GM21447 (cell line): ENCODE measurements at regions not wholly inside any gene's neighbourhood (a gene's known extent, or its start where the extent isn't known, plus 50 kb on each side); places are given as distances from the start of the nearest gene placed in this dataset.
"Not testable (repeated sequence)": the region's sequence is repeated elsewhere in the genome, so short reads cannot be mapped to it uniquely, and the experiment has no call there.

Experiments used
- ATAC-seq: cut with Tn5 transposase; IDR thresholded peaks from one replicate; pipeline ENCODE4 v1.9.1; 2021; ENCODE audit not compliant: unreplicated experiment

DNA sequence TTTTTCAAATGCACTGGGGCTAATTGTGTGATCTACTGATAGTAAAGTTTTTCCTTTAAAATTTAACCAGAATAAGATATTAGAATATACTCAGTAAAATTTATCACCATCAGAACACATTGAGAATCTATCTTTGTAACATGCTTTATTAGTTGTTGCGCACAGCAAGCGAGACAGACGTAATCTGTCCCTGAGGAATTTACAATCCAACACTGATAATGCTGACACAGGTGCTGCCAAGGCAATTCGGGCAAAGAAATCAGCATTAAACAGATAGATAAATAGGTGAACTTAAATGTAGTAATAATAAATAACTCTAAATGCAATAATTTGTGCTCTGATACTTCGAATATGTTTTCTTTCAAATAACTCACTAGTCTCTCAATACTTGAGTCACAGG, 607.2 kb downstream of the HTR1B start:
- ATAC-seq = no peak

DNA sequence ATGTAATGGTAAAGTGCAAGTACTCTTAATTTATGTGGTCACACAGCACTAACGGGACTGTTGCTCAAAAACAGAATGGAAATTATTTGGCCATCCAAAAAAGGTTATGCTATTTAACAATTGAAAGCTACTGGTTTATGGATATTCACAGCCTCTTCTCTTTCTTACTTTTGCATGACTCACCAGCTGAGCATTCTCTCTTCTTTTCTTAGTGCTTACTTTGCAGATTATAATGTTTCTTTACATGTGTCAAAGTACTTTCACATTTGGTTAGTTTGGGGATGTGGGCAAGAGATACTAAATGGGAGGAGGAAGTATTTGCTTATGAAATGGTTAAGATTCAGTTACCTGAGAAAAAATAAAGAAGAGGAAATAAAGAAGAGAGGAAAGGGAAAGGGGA, 610.5 kb downstream of the HTR1B start:
- ATAC-seq = no peak

DNA sequence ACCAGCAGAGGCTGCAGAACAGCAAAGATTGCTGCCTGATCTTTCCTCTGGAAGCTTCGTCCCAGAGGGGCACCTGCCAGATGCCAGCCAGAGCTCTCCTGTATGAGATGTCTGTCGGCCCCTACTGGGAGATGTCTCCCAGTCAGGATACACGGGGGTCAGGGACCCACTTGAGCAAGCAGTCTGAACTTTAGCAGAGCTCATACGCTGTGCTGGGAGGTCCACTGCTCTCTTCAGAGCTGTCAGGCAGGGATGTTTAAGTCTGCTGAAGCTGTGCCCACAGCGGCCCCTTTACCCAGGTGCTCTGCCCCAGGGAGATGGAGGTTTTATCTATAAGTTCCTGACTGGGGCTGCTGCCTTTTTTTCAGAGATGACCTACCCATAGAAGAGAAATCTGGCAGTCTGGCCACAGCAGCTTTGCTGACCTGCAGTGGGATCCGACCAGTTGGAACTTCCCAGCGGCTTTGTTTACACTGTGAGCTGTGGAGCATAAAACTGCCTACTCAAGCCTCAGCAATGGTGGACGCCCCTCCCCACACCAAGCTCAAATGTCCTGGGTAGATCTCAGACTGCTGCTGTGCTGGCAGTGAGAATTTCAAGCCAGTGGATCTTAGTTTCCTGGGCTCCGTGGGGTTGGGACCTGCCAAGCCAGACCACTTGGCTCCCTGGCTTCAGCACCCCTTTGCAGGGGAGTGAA, 613.9 kb downstream of the HTR1B start:
- not testable (repeated sequence) for ATAC-seq

DNA sequence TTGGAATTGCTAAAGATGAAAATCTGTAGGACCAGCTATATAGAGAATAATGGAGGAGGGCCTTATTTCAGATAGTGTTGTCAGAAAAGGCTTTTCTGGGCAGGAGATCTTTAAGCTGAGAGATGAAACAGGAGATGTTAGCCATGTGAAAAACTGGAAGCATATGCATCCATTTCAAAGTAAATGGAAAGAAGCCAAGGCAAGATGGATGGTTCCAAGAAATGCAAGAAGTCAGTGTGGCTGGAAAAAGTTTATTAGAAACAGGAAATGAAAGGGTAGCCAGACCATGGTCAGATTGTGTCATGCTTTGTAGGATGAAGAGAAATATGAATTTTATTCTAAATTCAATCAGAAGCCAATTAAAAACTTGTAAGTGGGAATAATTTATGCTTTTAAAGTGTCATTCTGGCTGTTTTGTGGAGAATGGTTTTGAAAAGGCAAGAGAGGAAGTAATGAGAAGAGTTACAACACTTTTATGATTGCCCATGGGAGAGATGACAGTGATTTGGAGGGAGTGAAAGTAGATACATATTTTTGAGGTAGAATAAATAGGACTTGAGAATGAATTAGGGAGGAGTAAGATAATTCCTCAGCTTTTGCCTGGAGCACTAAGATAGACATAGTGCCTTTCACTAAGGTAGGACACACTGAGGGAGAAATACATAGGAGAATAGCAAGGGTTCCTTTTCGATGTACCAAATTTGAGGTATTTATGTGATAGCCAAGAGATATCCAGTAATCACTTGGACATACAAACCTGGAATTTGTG, 620.1 kb downstream of the HTR1B start:
- ATAC-seq = no peak

DNA sequence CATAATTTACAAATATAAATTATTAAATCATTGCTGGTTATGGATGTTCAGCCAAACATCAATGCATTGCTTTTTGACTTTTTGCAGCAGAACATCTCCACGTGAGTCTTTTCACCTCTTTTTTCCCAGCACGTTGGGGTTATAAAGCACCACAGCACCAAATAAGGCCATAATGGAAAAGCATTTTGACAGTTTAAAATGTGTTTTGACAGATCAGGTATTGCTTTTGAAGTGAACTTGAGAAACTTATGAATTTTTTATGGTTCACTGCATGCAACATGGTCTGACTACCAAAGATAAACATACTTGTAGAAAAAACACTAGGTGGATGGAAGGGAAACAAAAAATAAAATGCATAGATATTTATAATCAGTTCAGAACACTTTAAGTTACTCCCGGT, 622.4 kb downstream of the HTR1B start:
- ATAC-seq = no peak

DNA sequence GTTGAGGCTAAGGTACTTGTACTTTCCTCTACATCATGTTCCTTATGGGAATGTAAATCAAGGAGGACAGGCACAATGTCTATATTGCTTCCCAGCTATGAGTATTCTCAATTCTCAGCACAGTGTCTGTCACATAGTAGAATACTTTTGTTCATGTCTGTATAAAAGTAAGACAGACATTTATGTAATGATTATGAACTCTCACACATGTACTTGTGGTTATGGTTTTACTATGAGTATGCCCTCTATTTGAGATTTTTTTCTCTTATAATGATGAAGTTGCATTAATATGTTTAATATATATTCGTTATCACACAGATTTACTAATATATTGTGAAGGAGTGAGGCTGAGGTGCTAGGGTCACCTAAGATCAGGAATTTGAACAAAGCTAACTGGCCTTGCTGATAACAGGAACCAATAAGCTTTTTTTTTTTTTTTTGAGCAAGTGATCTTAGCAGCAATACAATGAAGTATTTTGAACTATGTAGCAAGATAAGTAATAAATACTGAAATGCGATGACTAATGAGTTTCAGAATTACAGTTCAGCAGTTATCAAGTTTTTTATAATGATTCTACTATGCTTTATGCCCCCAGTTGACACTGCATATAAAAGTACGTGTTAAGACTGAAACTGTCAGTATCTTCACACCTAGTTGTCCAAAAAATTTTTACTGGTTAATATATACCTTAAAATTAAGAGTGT, 623.1 kb downstream of the HTR1B start:
- ATAC-seq = no peak

DNA sequence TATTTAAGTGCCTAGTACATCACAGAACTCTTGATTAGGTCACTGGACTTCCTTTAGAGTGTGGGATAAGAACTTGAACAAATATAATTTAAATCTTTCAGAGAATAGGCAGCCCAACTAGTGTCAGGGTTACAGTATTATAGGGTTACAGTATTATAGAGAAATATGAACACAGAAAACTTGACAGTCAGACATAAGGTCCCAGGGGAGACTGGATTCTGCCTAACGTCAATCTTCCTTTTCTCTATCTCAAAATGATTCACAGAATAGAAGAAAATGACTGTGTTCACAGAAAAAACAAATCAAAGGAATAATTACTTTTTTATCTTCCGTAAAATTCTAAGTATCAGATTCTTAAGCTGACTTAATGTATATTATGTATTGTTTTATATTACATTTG, 623.8 kb downstream of the HTR1B start:
- no peak for ATAC-seq

DNA sequence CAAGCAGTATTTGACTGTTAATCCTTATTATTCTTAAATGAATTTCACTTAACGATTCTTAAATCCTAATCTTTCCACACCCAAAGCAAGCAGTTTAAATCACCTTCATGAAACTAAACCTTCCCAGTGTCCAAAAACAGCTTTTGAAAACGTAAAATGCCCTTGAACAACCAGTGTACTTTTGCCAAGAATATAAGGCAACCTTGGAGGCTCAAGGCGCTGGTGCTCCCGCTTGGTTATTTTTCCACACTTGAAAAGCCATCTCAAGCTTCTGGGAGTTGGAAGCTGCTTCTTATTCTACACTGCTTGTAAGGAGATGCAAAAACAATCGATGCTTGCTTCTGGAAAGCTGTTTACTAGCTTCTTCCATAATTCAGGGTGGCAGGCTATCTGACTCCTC, 625.7 kb downstream of the HTR1B start:
- ATAC-seq = no peak

DNA sequence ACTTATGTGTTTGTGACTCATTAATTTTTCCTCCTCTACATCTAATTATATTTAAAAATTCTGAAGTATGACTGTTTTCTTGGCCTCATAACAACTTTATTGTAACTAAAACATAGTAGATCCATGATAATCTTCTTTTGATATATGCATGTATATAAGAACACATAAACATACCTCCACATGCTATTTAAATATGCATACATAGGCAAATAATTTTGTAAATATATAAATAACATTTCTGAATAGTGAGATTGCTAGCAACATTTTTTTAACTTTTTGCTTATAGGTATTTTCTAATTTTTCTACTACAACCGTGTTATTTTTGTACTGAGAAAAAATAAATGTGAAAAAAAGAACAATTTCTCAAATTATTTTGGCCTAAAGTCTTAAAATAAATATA, 627.6 kb downstream of the HTR1B start:
- ATAC-seq = no peak

DNA sequence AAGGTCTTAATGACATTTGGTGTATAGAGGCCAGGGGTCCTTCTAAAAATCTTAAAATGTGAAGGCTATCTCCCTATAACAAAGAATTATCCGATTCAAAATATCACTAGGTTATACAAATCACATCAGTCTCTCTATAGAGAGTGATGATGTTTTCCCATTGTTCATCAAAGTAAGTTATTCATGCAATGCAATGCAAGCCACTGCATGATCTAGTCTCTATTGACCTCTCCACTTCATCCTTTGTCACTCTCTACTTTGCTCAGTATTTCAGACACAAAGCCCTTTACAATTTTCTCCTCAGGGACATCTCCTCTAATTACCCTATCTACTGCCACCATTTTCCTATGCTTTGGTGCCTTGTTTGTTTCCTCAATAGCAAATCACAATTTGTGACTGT, 628.0 kb downstream of the HTR1B start:
- no peak for ATAC-seq

DNA sequence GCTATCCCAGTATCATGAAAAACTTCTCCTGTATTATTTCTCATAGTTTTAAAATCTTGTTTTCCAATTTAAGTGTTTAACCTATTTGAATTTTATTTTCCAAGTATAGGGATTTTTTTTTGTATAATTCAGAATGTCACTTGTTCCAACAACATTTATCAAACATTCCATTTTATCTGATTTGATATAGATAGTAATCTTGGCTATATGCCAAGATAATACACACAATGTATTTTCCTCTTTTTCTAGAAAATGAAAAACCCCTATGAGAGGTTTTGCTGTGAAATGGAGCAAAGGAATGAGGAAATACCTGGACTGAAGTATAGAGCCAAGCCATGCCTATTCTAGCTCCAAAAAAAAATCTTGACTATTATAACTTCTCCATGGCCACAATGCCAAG, 628.9 kb downstream of the HTR1B start:
- no peak for ATAC-seq

DNA sequence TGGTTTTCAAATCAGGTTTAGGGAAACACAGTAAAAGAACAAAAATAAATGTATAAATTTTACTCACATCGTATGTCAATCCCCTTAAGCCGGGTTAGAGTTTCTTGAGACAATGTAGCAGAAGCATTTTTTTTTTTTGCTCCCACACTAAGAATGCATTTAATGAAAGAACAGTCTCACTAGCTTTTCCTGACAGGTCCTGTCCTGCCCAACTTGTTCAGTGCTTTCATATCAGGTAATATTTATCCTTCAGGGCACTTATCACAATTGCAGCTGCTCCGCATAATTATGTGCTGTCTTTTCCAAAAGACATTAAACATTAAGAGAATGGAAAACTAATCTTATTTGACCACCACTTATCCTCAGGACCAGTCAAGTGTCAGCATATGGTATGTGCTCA, 632.0 kb downstream of the HTR1B start:
- ATAC-seq = no peak

DNA sequence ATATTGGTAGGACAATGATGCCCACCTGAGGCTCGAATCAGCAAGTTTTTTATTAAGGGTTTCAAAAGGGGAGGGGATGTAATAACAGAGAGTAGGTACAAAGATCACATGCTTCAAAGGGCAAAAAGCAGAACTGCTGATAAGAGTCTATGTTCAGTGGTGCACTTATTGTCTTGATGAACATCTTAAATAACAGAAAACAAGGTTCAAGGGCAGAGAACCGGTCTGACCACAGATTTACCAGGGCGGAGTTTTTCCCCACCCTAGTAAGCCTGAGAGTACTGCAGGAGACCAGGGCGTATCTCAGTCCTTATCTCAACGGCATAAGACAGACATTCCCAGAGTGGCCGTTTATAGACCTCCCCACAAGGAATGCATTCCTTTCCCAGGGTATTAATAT, 639.7 kb downstream of the HTR1B start:
- not testable (repeated sequence) for ATAC-seq

DNA sequence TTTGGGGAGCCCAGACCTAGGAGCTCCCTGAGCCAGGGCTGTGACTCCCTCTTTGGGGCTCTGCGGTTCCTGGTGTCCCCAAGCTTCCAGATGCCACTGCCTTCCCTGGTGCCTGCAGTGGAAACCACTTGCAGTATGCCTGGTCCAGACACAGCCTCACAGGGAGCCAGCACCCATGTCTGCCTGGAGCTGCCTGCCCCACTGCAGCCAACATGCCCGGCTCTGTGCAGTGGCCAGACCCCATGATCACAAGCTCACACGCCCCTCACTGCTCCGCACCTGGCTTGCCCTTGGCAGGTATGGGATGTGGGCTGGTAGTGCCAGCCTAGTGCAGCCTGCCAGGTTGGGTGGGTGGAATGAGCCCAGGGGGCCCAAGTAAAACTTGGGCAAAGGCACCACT, 644.8 kb downstream of the HTR1B start:
- no peak for ATAC-seq

DNA sequence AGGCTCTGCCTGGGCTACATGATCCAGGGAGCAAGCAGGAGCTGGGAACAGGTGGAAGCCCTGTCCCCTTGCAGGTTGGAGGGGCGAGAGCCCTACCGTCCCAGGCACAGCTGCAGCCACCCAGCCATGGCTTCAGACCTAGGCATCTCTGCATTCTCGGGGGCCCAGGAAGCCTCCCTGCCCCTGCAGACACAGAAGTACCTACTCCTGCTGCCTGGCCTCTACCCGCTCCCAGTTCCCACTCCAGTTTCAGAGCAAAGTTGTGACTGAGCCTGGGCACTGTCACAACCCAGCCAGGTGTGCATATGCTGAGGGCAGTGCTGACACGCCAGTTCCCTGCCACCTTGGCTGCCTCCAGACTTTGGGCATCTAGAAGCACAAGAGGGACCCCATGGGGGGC, 645.9 kb downstream of the HTR1B start:
- no peak for ATAC-seq

DNA sequence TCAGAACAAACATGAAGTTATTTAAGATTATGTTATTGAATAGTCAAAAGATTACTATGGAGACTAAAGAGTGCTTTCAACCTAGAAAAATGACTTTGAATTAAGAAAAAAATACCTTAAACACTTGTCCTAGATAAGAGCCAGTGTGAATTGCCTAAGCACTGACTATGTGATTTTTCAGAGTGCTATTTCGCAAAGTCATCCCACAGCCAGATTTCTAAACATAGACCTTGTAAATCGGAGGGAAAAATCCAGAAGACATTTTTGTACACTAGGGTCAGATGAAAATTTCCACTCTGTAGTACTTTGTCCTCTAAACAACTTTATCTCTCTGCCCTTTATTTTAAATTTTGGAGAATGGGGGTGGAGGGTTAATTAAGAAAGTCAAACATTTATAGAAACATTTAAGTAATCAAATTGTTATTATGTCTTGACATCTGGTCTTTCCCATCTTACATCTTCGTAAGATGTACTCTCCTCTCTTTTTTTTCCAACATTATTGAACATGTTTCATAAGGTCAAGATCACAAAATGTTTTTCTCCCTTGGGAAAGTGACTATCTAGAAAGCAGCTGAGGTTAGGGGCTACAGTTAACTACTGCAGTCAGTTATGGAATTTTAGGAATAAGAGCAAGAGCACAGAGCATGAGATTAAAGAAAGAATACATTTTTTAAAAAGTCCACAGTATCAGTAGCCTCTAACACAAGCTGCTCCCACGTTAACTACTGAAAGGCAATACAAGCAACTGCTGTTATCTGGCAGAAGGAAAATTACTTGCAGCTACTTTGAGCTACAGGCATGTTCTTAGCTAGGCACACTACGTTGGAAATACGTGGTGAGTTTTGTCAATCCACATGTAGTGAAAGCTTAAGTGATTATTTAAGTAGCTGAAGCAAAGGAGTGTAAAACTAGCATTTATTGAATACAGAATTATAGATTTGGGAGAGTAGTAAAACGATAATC, 648.5 kb downstream of the HTR1B start:
- ATAC-seq = no peak

DNA sequence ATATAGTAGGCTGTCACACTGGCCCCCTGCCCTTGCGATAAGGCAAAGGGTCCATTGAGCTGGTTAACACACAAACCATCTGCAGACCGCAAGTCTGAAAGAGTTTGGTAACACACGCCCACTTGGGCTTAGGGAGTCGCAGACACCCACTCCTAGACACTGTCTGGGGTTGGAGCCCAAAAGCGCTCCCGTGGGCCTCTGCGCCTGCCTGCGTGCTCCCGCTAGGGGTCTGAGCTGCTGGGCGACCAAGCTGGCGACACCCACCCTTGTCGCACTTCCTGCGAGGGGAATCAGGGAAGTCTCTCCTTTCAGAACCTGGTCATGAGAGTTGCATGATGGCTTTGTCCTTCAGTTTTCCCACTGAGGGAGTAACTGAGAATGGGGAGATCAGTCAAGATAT, 653.0 kb downstream of the HTR1B start:
- ATAC-seq = no peak

DNA sequence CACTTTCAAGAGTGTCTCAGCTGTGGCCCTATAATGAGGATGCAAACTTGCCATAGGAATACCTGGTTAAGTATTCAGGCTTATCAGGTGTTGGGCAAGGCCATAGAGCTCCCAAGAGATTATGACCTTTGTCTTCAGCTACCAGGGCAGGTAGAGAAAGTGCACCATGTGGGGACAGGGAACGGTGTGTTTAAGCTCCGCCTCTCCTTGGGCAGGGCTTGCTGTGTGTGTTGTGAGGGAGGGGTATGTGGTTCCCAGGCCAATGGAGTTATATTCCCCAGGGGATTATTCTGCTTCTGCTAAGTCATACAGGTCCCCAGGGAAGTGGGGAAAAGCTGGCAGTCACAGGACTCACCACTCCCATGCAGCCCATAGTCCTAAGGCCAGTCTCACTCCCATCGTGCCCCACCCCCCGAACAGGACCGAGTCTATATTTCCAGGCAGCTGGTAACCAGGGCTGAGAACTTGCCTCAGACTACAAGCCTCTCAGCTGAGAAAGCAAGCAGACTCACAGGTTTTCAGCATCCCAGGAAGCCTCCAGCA, 660.2 kb downstream of the HTR1B start:
- no peak for ATAC-seq

DNA sequence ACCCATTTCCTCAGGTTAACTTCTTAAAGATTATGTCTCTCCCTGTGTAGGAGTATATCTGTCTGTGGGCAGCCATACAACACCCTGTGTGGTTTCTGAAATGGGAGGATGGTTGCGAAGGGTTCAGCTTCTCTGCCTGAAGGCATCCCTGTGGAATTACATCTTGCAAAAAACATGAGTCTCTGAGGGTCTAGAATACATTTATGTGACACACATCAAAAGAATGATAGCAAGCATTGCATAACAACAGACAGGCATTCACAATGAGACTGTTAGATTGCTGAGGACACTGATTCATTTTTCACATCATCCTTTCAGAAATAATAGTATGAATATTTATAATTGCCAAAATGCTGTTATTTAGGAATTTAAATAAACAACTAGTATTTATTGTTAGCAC, 670.9 kb downstream of the HTR1B start:
- ATAC-seq = no peak

DNA sequence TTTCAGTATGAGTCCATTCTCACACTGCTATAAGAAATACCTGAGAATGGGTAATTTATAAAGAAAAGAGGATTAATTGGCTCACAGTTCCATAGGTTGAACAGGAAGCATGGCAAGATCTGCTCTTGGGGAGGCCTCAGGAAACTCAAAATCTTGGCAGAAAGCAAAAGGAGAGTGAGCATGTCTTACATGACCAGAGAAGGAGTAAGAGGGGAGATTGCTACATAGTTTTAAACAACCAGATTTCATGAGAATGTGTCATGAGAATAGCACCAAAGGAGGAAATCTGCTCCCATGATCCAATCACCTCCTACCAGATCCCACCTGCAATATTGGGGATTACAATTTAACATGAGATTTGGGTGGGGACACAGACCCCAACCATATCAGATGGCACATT, 672.4 kb downstream of the HTR1B start:
- ATAC-seq = no peak
